Middle frontal gyrus (tissue), 1 donor: ENCODE measurements at regions not wholly inside any gene's neighbourhood (a gene's known extent, or its start where the extent isn't known, plus 50 kb on each side); places are given as distances from the start of the nearest gene placed in this dataset.

ENCODE experiments used
- DNase-seq: peaks from one replicate; pipeline ENCODE4 v3.0.0-alpha.2; 2015; ENCODE audit warnings: low spot score; ENCODE audit errors: extremely low spot score

DNA sequence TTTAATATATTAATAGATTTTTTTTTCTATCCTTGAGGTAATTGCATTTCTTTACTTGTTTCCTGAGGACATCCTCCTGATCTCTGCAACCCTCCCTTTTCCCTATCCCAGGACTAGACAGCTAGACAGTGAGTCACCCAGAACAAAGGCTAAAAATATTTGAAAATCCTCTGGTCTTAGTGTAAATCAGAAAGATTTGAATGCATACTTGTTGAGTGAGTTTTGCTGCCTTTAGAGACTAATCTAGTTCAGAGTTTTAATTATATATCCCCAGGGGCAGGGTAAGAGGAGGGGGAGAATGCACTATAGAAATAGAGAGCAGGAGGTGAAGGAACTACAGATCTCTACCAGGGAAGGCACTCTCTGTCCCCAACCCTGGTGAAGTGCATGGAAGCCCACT lies 202.3 kb upstream of the TCF4 start:
- DNase-seq, result no peak

DNA sequence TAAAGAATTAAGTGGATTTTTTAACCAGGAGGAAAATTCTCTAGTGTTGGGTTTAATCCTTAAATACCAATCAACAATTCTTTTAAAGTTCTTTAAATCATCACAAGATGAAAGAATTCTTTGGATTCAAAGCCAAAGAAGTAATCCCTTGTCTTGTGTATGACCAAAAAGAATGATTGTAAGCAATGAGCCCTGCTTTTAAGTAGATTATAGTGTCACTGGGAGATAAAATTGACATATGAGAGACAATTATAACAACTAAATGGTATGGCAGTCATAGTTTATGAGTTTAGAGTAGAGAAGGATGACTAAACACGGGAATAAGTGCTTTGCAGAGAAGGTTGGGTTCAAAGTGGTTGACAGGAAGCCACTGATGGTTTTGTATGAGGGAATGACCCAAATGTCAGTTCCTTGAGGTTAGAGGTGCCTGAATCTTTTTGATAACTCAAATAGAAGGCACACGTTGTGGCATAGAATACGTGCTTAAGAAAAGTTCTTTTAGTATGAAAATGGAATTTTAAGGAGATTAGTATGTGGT lies 199.6 kb upstream of the TCF4 start:
- no peak for DNase-seq

DNA sequence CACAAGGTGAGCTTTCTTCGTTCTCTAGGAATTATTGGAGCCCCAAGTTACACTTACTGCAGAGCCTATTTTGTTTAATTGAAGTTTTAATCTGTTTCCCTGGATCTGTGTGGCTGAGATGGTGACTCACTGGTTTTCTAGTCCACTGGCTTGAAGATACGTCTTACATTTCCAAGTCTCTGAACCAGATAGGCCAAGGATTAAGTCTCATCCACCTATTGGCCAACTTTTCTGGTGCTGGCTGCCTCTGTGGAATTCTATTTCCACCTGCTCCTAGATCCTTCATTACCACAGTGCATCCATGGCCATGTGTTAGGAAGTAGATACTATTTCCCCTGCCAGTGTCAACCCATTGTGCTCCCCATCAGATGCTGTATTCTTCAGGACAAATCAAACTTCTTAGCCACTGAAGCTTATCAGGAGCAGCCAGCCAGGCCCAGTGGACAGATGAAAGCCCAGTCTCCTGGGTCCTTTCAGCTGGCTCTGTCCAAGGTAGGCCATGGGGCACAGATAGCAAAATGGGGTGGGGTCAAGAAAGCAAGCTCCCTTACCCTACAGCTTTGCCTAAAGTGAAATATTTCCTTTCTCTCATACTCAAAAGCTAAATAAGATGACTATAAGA lies 198.8 kb upstream of the TCF4 start:
- no peak for DNase-seq

DNA sequence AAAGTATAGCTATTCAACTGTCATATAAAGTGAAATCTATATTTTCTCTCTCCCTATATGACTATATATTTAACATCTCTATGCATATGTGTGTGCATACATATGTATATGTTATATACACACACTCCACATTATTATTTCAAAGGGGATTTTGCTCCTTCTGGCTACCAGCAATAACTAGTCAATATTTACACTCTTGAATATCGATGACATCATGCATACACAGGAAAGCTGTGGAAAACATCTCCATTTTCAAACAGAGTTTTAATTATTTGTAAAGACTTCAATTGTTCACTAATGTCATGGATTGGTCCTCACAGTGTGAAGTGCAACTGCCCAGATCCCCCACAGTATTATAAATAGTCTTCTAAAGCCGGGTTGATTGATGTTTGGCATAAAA lies 195.9 kb upstream of the TCF4 start:
- DNase-seq, result no peak

DNA sequence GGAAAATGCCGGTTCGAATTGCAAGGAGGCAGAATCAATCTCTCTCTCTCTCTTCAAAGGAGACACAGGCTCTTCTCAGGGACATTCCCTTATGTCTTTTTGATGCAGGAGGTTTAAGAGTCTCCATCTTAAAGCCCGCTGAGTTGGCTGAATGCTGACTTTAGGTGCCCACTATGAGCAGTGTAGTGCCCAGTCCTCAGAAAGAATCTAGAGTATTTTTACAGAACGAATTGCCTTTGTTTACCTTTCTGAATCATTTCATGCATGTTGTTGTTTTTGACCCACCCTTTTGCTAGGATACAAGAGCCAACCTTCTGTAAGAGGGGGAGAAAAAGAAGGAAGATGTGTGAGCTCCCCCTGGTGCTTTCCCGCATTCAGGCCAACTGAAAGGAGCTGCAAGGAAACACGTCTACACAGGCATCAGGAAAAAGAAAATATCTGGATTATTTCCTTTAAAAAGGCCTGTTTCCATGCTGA lies 193.5 kb upstream of the TCF4 start:
- peak; percentile 39 for DNase-seq

DNA sequence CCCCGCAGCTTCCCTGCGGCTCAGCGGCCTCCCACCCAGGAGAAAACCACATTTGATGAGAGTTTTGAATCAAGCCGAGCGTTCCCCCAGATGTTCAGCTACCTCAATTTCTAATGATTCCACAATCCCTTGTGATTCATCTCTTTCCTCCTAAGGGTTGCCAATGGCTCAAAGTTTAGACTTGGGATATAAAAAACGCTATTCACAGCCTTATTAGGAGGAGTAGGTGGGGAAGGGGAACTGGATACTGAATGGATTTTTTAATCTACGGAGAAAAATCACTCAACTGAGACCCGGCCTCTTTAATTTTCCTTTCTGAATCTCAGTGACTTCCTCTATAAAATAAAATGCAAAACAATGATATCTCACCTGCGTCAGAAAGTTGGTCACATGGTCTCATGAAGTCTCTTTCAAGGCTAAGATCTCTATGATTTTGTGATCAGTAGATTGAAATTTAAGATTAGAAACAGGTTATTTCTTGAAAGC lies 192.6 kb upstream of the TCF4 start:
- DNase-seq, result no peak

DNA sequence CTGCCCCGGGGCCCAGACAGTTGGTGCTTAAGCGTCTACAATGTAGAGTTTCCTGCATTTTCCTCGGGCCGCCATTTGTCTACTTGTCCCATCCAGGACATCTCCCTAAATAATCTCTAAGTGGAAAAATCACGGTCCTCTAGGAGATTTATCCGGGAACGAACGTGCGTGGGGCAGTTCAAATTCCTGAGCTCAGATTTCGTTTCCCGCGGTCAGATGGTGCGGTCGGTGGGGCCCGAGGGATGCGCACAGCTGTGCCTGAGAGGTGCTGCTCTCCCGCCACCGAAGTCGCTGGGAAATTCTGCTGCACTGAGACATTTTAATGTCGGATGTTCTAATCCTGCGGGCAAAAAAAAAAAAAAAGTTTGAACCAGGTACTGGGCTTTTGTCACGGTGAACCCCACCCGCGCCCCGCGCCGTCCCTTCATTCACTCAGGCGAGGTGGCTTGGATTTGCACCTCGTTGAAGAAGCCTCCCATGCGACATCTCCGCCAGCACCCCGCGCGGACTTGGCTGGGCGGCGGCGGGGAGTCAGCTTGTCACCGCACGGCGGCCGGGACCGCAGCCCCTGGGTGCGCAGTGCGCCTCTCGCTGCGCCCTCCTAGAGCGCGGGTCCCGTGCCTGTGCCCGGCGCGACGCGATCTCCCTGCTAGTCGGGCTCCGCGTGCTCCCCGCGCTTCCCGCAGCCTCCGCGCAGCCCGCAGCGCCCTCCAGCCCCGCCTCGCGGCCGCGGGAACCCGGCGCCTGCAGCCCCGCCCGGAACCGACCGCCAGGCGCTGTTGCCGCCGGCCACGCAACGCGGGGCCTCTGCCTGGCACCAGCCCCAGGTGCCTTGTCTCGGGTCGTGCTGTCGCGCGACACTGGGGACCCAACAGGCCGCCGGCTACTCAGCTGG lies 191.9 kb upstream of the TCF4 start:
- DNase-seq, result no peak

DNA sequence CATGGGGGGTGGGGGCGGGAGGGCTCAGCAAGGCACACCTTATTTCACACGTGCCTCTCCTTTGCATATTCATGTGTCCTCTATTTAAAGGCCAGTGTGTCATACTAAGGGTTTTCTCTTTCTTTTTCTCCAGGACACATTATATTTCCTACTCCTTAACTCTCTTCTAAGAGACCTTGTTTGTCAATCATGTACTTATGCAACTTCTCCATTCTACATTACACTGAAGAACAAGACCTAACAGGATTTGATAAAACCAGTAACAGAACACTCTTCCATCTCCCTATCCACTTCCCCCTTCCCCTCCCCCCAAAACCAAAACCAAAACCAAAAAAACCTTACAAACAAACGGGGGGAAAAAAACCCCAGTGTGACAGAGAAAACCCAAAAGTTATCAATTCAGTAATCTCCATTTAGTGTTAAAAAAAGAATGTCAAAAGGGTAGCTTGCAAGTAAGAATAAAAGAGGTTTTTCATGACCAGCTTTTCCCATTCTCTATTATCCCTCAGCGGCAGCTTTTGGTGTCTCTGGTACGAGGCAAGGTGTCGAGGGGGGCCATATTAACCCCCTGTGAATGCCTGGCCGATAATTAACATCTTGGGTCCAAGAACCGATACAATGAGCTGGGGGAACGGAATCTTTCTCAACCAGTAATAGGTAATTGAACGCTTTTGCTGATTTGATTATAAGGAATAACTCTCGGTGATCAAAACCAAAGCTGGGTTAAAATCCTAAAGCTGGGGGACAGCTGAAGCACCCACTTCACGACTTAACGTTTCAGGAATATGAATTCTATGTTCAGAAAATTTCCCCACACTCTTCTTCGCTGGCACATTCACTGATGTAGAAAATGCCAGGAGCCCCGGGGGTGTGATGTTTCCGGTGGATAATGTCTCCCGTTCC lies 191.0 kb upstream of the TCF4 start:
- DNase-seq, result no peak

DNA sequence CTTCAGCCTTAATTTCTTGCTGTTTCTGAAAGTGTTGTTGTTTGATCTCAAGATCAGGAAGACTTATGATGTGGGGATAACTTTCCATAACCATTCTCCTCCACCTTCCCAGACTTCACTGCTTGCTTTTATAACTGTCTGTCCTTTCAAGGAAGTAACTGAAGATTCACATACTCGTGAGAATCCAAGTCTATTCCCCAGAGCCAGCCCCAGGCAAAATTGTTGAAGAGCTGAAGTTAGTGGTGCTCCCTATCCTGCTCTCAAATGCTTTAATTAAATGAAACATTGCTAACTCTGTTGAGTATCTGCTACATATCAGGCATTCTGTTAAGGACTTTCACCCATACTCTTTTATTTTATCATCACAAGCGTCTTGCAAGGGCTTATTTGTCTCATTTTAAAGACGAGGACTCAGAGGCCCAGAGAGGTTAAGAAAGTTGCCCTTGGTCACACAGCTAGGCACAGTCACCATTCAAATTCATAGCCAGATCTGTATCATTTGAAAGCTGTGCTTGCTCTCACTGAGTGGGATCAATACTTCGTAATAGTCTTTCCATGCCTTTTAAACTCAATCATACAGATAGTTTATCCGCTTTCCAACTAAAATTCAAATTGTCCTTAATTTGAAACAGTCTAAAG lies 189.8 kb upstream of the TCF4 start:
- no peak for DNase-seq

DNA sequence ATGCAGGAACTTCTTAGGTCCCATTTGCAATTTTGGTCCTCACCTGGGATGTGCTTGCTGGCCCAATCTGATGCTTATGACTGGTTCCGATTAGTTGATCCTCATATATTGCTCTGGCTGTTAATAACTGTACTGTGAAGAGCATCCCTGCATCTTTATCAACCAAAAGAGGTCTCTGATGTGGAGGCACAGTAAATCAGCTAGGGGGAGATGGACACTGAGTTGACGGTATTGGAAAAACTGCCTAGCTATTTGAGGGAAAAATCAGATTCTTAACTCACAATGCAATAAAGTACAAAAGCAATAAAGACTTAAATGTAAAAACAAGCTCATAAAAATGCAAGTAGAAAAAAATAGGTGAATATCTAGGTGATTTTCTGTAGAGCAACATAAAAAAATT lies 188.0 kb upstream of the TCF4 start:
- DNase-seq, result no peak

DNA sequence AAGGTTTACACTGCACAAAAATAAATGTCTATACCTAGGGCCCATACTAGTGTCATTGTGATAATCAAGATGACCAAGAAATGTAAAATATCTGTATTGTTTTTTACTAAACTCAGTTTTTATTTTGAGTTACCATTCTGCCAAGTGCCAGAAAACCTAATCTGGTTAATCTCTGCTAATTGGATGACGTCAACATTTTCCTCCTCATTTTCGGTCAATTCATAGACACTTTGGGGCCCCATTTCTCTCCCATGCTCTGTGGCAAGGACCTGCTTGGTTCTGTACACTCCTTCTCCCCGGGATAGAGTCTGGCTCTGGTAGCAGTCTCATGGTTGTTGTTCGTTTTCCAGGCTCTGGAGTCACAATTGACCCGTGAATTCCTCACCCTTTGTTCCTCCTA lies 186.5 kb upstream of the TCF4 start:
- DNase-seq, result no peak

DNA sequence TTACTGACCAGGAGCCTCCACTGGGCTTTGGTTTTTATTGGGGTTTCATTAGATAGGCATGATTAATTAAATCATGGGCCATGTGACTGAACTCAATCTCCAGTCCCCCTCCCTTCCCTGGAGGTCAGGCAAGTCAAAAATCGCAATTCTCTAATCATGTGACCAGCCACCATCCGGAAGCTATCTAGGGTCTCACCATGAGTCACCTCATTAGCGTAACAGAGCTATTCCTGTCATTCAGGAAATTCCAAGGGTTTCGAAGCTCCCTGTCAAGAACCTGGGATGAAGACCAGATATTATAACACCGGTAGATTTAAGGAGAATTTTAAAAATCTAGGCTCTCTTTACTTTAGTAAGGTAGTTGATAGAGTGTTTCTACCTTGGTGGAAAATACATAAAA lies 180.3 kb upstream of the TCF4 start:
- DNase-seq, result no peak

DNA sequence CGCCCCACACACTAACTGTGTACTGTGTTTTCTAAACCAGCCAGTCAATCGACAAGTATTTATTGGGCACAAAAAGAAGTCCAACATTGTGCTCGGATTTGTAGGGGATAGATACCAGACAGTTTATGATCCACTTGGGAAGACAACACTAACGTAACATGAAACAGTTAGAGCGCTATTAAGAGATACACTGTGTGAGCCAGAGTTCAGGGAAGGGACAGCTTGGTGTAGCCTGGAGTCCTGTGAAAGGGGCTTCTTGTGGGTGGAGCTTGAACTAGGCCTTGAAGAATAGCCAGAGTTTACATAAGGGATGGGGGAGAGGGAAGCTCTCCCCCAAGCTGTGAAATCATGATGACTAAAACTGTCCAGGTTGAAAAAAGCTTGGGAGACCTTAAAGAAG lies 176.4 kb upstream of the TCF4 start:
- DNase-seq, result no peak

DNA sequence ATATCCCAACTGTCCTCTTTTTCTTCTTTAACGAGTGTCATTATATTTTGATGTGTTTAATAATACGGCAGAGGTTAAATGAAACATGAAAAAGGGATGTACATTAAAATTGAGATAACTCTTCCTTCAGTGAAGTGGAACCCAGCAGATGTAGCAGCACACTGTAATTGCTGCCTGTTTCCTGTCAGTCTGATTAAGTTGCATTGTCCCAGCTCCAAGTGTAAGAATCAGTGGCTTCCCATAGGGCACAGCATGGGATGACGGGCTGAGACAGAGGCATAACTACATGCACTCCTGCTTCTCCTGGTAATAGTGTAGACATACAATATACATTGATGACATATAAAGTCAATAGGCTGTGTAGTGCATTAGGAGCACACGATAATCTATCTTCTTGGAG lies 175.8 kb upstream of the TCF4 start:
- DNase-seq, result no peak

DNA sequence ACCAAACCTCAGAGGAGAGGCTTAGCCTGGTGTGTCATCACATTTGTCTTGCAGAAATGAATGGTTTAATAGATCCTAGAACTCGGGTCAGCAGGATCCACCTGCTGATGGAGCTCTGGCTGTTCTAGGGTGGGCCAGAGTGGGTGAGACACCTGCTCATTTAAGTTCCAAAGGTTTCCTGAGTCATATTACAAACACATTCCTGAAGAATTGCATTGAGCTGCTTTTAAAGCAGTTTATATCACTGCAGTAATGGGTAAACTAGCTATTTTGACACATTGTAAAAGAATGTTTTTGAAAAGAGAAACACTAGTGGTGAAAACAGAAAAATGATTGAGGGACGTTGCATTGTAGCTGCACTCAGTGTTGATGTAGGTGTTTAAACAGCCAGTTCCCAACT lies 175.3 kb upstream of the TCF4 start:
- DNase-seq, result no peak

DNA sequence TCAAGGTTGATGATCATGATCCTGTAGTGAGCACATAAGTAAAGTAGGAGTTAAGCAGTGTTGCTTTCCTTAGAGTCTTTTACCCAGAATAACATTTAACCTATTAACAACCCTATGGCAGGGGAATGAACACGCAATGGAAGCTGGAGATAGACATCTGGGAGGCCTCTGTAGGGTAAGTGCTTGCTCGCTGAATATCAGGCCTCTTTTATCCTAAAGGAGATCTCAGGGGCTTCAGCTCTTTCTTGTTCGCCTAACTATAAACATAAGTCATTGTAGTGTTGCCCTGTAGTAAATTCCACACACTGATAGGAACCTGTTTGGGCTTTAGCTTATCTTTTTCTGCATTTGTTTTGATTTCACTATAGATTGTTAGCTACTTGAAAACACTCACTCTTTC lies 174.4 kb upstream of the TCF4 start:
- DNase-seq, result no peak

DNA sequence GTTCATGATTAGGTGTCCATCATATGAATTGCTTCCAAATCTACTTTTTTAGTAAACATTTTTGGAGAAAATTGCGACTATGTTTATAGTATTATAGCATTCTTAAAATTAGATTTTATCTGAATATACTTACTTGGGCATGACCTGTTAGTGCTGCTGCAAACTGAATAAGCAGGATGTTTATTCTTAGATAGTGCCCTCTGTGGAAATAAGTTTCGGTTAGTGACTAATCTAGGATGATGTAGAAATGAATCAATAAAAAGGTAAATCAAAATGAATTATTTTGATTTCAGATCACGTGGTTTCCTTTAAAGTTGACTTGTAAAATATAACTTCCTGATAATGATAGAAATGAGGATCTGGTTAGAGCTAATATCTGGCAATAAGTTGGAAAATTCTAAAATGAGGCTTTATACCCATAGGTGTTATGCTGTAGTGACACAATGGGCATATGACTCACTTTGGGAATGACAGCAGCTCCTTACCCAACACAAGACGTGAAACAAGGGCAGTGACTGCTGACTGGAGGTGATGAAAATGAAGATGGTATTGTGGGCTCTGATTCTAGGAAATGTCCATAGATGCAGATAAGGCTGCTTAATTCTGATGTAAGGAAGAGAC lies 165.8 kb upstream of the TCF4 start:
- DNase-seq, result no peak

DNA sequence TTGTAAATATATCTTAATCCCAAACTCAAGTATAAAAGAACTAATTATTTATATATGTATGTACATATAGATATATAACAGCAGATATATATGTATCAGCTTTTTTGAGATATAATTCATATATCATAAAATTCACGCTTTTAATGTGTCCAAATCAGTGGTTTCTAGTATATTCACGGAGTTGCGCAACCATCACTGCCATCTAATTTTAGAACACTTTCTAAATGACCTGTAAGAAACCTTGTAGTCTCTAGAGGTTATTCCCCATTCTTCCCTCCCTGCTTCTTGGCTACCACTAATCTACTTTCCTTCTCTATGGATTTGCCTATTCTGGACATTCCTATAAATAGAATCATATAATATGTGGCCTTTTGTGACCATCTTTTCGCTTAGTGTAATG lies 163.5 kb upstream of the TCF4 start:
- DNase-seq, result no peak

DNA sequence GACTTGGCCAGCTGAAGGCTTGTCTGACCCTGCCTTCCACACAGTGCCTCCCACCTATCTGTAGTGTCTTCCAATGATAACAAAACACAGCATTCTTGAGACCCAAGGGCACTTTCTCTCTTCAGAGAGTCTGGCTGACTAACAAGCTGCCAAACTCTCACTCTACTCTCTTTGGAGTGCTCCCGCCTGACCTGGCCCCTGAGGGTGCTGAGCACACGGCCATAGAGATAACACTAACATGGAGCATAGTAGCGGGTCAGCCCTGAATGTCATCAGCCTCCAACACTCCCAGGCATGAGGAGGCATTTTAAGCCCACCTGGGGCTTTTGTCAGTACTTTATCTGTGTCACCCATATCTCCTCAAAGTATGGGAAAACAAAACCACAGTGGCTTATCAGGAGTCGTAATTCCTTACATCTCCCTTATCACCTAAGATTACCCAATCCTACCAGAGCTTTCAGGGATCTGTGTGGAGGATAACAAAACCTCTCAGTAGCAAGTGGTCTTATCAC lies 160.3 kb upstream of the TCF4 start:
- no peak for DNase-seq

DNA sequence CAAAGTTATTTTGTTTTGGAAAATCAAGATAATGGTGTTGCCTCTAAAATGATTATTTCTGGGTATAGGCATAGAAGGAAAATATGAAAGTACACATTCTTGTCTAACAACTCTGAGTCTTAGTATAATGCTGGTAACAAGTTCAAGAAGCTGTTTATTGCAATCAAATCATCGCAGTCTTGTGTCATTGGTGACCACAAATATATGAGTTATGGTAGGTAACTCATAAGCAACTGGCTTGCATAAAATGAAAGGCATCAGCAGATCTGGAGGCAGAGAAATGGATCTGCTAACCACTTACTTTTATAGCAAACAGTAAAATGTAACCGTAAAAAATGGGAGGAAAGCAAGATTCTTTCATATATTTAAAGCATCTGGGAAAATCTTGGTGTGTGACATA lies 156.2 kb upstream of the TCF4 start:
- DNase-seq, result no peak
